Gastrocnemius medialis (tissue), 4 donors: ENCODE measurements at regions not wholly inside any gene's neighbourhood (a gene's known extent, or its start where the extent isn't known, plus 50 kb on each side); places are given as distances from the start of the nearest gene placed in this dataset.

ENCODE experiments used
- POLR2A ChIP-seq, 2 donors: fragments of 450-650 bp; IDR thresholded peaks; one replicate each; pipeline ENCODE4 v1.6.1; 2017; ENCODE audit warnings: antibody characterized with exemption in 2 of 2, mild to moderate bottlenecking in 2 of 2, moderate library complexity in 2 of 2
- TF ChIP-seq, protein P1 (sequence below), 5 experiments: fragments of 450-650 bp in 3 of 5; fragments of 200-600 bp in 2 of 5; sonication (generic) in 2 of 5; IDR thresholded peaks in 4 of 5; conservative IDR thresholded peaks in 1 of 5; 1 replicate in 4 of 5; 2 replicates in 1 of 5; pipeline ENCODE4 v1.5.1; 2016 to 2019; ENCODE audit warnings: antibody characterized with exemption in 5 of 5, mild to moderate bottlenecking in 3 of 5, moderate library complexity in 3 of 5

GRCh38 chr22:47504962-47505361 is 742.5 kb downstream of the TBC1D22A start:
- TF ChIP-seq, protein P1, sequence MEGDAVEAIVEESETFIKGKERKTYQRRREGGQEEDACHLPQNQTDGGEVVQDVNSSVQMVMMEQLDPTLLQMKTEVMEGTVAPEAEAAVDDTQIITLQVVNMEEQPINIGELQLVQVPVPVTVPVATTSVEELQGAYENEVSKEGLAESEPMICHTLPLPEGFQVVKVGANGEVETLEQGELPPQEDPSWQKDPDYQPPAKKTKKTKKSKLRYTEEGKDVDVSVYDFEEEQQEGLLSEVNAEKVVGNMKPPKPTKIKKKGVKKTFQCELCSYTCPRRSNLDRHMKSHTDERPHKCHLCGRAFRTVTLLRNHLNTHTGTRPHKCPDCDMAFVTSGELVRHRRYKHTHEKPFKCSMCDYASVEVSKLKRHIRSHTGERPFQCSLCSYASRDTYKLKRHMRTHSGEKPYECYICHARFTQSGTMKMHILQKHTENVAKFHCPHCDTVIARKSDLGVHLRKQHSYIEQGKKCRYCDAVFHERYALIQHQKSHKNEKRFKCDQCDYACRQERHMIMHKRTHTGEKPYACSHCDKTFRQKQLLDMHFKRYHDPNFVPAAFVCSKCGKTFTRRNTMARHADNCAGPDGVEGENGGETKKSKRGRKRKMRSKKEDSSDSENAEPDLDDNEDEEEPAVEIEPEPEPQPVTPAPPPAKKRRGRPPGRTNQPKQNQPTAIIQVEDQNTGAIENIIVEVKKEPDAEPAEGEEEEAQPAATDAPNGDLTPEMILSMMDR (IDR thresholded peaks at IDR 0.05 in 4 of 5, conservative IDR thresholded peaks at IDR 0.05 in 1 of 5): no peak
- TF ChIP-seq POLR2A (IDR thresholded peaks at IDR 0.05): no peak
